ENCODE measurements at regions not wholly inside any gene's neighbourhood (a gene's known extent, or its start where the extent isn't known, plus 50 kb on each side); places are given as distances from the start of the nearest gene placed in this dataset.
"Not testable (repeated sequence)": the region's sequence is repeated elsewhere in the genome, so short reads cannot be mapped to it uniquely, and the experiment has no call there.

- no peak for DNase-seq (ENCODE audit: low read depth, low spot score)
- no peak overlapping the region for H3K27ac Mint-ChIP-seq (ENCODE audit: unreplicated experiment)
- H3K4me3 Mint-ChIP-seq = no peak overlapping the region
- TF ChIP-seq CTCF (conservative IDR thresholded peaks at IDR 0.05) = no peak
- H3K36me3 Mint-ChIP-seq (ENCODE audit: low read depth) = peaks cover 2% of the 10 kb centered on the region
- H3K27me3 Mint-ChIP-seq (ENCODE audit: low read depth) = peaks cover 4% of the 10 kb centered on the region
- H3K9me3 Mint-ChIP-seq = peaks cover 6% of the 10 kb centered on the region
- peaks cover 18% of the 10 kb centered on the region for H3K4me1 Mint-ChIP-seq
Measured at GRCh38 chr10:113498997-113499396, 53.9 kb upstream of the HABP2 start.

GRCh38 chr10:113499806-113500205 lies 53.0 kb upstream of the HABP2 start:
- Mint-ChIP-seq H3K27me3 (ENCODE audit: low read depth) (peaks cover 9% of the 10 kb centered on the region), H3K4me3 (no peak overlapping the region), H3K27ac (ENCODE audit: unreplicated experiment) (no peak overlapping the region), H3K4me1 (peaks cover 10% of the 10 kb centered on the region), H3K9me3 (peaks cover 6% of the 10 kb centered on the region), H3K36me3 (ENCODE audit: low read depth) (peaks cover 2% of the 10 kb centered on the region)
- TF ChIP-seq CTCF (conservative IDR thresholded peaks at IDR 0.05) = no peak
- DNase-seq (ENCODE audit: low read depth, low spot score) = no peak

GRCh38 chr10:113501031-113501430 lies 51.8 kb upstream of the HABP2 start:
- H3K4me1 Mint-ChIP-seq; H3K27me3 Mint-ChIP-seq (ENCODE audit: low read depth); H3K4me3 Mint-ChIP-seq: not testable (repeated sequence)

More at GRCh38 chr10:113501031-113501430, 51.8 kb upstream of the HABP2 start:
- not testable (repeated sequence) for H3K27ac Mint-ChIP-seq (ENCODE audit: unreplicated experiment); DNase-seq (ENCODE audit: low read depth, low spot score); H3K9me3 Mint-ChIP-seq; H3K36me3 Mint-ChIP-seq (ENCODE audit: low read depth)

All from neural crest cell (in vitro differentiated cells).